Astrocyte of the cerebellum (primary cell): ENCODE measurements at regions not wholly inside any gene's neighbourhood (a gene's known extent, or its start where the extent isn't known, plus 50 kb on each side); places are given as distances from the start of the nearest gene placed in this dataset.
"Not testable (repeated sequence)": the region's sequence is repeated elsewhere in the genome, so short reads cannot be mapped to it uniquely, and the experiment has no call there.

Experiments
- DNase-seq: peaks from one replicate; pipeline ENCODE4 v3.0.0-alpha.2; 2011; ENCODE audit warnings: low read depth
- H3K4me3 ChIP-seq: 2 replicates; pipeline ENCODE4 v1.5.1; 2011; ENCODE audit warnings: mild to moderate bottlenecking, low read depth, low read length, moderate library complexity
- in situ Hi-C: cut with HindIII; loops from 2 replicates; pipeline ENCODE4 v1.10.0; 2017; ENCODE audit warnings: low sequenced_read_pairs

DNA sequence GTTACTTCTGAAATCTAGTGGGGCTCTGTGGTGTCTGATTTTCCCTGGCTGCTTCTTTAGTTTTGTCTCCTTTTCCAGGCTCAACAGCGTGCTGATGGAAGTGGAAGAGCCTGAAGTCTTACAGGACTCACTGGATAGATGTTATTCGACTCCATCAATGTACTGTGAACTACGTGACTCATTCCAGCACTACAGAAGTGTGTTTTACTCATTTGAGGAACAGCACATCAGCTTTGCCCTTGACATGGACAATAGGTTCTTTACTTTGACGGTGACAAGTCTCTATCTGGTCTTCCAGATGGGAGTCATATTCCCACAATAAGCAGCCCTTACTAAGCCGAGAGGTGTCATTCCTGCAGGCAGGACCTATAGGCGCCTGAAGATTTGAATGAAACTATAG is 51.1 kb downstream of the NBPF8 start:
- DNase-seq, in situ Hi-C loops: not testable (repeated sequence)

DNA sequence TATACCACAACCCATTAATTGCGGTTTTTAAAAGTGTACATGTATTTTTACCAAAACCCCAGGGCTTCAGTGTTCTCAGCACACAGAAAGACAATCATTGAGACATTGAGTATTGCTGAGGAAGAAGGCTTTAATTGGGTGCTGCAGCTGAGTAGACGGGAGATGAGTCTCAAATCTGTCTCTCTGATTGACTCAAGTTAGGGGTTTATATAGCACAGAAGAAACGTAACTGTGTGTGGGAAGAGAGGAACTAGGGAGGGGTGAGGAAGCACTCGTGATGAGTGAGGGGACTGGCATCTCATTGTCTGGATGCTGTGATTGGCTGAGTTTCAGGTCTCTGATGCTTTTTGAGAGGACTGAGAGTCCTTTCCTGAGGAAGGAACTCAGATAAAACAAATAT is 62.8 kb downstream of the NBPF8 start:
- in situ Hi-C loops, H3K4me3 ChIP-seq, DNase-seq: not testable (repeated sequence)

More for the DNA sequence above, 51.1 kb downstream of the NBPF8 start:
- not testable (repeated sequence) for H3K4me3 ChIP-seq

GRCh38 chr1:120478400-120478799 is 63.6 kb downstream of the NBPF8 start:
- H3K4me3 ChIP-seq, in situ Hi-C loops, DNase-seq: not testable (repeated sequence)

DNA sequence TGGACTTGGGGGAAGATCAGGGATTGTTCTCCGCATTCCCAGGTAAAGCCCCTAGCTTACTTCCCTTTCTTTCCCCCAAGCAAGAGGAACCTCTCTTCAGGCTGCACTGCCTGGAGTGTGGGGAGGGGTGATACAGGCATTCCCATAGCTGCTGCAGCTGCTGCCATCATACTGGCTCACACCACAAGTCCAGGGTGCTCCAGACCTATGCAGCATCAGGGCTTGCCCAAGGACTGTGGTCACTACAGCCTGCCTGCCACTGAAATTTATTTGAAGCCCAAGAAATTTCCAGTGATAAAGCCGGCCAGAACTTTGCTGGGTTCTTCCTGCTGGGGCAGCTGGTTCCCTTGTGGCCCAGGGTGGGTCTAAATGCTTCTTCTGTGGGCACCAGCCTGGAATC is 72.7 kb downstream of the NBPF8 start:
- in situ Hi-C loops, DNase-seq, H3K4me3 ChIP-seq: not testable (repeated sequence)

- DNase-seq, H3K4me3 ChIP-seq, in situ Hi-C loops: not testable (repeated sequence)
These were observed 74.4 kb downstream of the NBPF8 start for GRCh38 chr1:120489217-120489616.

DNA sequence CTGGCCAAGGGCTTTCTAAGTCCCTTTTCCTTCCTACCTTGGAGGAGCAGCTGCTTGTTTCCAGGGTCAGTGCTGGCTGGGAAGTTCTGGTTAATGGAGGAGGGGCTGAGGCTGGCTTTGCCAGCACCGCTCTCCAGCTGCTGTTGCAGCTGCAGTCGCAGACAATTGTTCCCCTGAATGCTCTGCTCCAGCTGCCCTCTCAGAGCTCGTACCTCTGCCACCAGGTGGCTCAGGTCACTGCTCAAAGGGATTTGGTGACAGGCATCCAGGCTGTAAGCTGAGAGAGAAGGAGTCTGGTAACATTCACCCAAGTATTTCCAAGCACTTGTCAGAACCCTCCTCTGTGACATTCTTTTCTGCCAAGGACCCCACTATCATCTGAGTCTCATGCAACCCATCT is 82.3 kb downstream of the NBPF8 start:
- H3K4me3 ChIP-seq, DNase-seq, in situ Hi-C loops: not testable (repeated sequence)

DNA sequence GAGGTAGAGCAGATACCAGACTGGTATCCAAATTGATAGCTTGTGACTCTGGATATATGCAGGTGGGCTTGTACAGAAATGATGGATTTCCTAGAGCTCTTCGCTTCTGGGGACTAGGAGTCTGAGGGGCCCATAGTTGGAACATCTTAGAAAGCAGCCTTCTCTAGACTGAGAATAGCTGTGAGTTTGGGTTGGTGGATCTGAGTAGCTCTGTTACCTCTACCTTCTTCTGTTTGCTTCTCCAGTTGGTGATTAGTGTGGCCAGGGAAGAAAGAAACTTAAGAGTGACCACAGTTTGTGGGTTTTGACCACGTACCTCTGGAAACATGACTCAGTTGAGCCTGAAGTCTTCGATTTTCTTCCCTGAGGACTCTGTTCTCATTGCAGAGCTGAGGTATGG is 88.4 kb downstream of the NBPF8 start:
- DNase-seq, H3K4me3 ChIP-seq, in situ Hi-C loops: not testable (repeated sequence)

- in situ Hi-C loops, DNase-seq, H3K4me3 ChIP-seq: not testable (repeated sequence)
These were observed 91.5 kb downstream of the NBPF8 start for GRCh38 chr1:120506352-120506751.

DNA sequence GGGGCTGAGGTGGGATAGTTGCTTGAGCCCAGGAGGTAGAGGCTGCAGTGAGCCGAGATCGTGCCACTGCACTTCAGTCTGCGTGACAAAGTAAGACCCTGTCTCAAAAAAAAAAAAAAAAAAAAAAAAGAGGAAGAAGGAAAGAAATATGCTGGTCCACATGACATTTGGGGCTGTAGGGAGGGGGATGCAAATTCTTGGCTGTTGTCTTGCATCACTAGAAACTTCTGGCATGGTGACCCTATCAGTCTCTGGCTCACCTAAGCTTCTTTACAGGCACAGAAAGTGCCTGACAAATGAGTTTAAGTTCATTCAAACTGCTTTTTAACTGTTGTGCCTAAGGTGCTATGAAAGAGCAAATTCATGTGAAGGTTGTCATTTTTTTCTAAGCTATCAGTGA is 93.5 kb downstream of the NBPF8 start:
- H3K4me3 ChIP-seq, DNase-seq, in situ Hi-C loops: not testable (repeated sequence)

DNA sequence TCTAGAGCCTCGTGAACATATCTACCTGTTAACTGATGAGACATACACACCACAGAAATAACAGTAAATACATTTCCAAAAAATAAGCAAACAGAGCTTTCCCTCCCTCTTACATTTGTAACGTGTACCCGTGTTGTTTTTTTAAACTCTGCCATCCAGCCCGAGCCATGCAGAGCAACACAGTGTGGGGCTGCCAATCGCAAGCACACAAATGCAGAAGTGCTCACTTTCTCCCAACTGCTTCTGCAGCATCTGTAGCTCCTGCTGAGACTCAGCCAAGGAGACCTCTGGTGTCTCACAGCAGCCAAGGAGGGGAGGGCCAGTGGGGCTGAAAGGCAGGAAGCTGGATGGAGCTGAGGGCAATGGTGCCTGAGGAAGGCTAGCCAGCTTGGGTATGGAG is 94.4 kb downstream of the NBPF8 start:
- DNase-seq, in situ Hi-C loops, H3K4me3 ChIP-seq: not testable (repeated sequence)

GRCh38 chr1:120513099-120513498 is 98.3 kb downstream of the NBPF8 start:
- DNase-seq, H3K4me3 ChIP-seq, in situ Hi-C loops: not testable (repeated sequence)

GRCh38 chr1:120513531-120513930 is 98.7 kb downstream of the NBPF8 start:
- H3K4me3 ChIP-seq, DNase-seq, in situ Hi-C loops: not testable (repeated sequence)

- DNase-seq, H3K4me3 ChIP-seq, in situ Hi-C loops: not testable (repeated sequence)
These were observed 104.4 kb downstream of the NBPF8 start for GRCh38 chr1:120519196-120519595.

DNA sequence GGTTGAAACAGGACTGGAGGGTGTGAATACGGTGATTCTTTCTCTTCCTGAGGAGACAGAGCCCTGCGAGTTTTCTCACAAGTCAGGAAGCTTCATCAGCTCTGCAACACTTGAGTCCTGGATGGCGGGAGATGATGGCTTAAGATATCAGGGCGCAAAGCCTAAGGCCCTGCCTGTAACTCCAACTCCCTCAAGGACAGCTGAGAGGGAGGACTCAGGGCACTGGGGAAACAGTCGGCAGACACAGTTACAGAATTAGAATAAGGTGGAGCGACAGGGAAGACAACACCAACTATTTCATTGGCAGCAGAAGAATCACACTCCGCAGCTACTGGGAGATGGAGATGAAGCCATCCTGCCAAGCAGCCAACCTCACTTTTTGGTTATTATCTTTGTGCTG is 109.6 kb downstream of the NBPF8 start:
- in situ Hi-C loops, H3K4me3 ChIP-seq, DNase-seq: not testable (repeated sequence)

- DNase-seq, H3K4me3 ChIP-seq, in situ Hi-C loops: not testable (repeated sequence)
These were observed 110.6 kb downstream of the NBPF8 start for GRCh38 chr1:120525386-120525785.

GRCh38 chr1:120529475-120530089 is 114.7 kb downstream of the NBPF8 start:
- H3K4me3 ChIP-seq, in situ Hi-C loops, DNase-seq: not testable (repeated sequence)

DNA sequence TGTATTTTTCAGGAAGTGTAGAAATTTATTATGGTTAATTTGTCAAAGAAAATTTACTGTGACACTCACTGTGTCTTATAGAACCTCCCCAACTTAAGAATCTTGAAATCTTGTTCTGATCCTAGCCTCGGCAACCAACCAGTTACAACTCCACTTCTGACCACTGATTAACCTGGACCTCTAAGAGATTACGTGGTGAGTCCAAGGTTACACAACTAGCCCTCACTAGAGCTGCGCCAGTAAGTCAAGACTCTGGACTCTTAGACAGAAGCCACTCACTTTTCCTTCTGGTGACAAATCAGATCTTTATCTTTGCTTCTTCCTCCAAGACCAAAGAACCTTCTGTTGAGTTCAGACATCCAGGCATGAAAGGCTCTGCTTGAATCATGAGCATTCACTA is 116.6 kb downstream of the NBPF8 start:
- in situ Hi-C loops, DNase-seq, H3K4me3 ChIP-seq: not testable (repeated sequence)

DNA sequence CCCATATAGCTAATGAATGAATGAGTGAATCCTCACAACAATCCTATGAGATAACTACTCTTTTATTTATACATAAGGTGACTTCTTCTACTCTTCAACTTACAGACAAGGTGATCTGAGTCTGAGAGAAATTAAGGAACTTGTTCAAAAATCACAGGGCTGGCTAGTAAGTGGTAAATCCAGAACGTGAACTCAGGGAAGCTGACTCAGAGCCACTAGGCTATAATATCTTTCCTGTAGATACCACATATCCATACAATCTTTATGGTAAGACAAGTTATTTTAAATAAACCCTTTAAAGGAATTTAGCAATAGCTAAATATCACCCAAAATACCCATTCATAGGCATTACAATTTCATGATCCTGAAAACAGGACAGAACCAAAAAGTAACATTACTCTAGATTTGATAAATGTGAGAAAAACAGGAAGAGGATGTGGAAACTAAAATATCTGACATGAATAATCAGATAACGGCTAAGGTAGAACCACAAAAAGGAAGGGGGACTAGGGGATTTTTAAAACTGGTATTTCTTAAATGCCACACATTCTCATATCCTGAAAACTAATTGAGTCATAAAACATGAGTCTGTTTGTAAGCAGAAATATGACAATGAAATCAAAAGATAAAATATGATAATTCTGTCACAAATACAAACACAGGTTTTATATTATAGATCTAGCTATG is 119.7 kb downstream of the NBPF8 start:
- in situ Hi-C loops, DNase-seq, H3K4me3 ChIP-seq: not testable (repeated sequence)
